HG02571 (cell line): ENCODE measurements at regions not wholly inside any gene's neighbourhood (a gene's known extent, or its start where the extent isn't known, plus 50 kb on each side); places are given as distances from the start of the nearest gene placed in this dataset.

ENCODE experiments used
- ATAC-seq: cut with Tn5 transposase; IDR thresholded peaks from one replicate; pipeline ENCODE4 v1.9.1; 2021; ENCODE audit warnings: mild to moderate bottlenecking, moderate library complexity; ENCODE audit not compliant: unreplicated experiment

- ATAC-seq, result no peak
These were observed 493.1 kb downstream of the CPS1 start for GRCh38 chr2:211049321-211050018.

GRCh38 chr2:211055438-211055837 lies 499.0 kb downstream of the CPS1 start:
- no peak for ATAC-seq

GRCh38 chr2:211061612-211062296 lies 505.4 kb downstream of the CPS1 start:
- ATAC-seq, result no peak

GRCh38 chr2:211062297-211062612 lies 505.9 kb downstream of the CPS1 start:
- ATAC-seq, result no peak

- no peak for ATAC-seq
These were observed 510.6 kb downstream of the CPS1 start for GRCh38 chr2:211067029-211067428.

DNA sequence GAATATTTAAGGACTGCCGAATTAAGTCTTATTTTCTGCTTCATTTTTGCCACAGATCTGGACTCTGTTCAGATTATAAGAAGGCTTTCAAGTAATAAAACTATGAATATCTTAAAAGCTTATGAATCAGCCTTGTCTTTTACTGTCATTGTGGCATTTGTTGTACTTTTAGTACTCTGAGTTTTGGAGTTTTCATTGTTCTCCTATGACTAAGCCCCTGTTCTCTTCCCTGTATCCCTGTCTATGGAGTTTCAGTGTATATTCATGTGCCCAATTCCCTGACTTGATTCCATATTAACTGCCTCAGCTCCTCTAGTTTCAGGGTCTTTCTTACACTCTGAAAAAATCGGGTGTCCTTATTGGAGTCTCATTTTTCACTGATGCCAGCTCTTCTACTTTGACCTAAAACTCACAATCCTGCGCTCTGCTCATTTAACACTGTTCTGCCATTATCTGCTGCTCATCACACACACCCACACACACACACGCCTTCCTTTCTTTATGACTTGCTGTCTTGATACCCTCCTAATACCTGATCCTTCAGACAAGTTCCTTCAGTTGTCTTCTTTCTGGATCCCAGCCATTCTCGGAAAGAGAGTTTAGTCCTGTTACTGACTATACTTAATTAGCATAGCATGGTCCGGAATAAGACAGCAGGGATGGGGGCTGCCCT lies 511.8 kb downstream of the CPS1 start:
- no peak for ATAC-seq

- no peak for ATAC-seq
These were observed 514.1 kb downstream of the CPS1 start for GRCh38 chr2:211070547-211070946.

- ATAC-seq, result no peak
These were observed 520.9 kb downstream of the CPS1 start for GRCh38 chr2:211077216-211077767.

DNA sequence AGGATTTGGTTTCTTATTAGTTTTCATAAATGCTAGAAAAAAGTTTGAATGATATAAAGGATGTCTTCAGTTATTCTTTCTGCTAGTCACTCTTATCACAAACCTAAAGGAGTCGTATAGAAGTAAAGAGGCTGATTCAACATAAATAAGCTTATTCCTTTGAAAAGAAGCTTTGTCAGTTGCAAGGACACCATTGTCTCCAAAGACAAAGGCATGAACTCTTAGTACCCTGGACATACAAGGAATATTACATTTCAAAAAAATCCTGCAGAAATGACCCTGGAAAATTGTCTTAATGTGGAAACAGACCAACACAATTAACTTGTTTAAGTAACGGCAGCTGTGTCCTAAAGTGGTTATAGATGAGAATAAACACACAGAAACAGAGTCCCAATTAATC lies 528.0 kb downstream of the CPS1 start:
- no peak for ATAC-seq

- no peak for ATAC-seq
These were observed 528.8 kb downstream of the CPS1 start for GRCh38 chr2:211085056-211085680.

DNA sequence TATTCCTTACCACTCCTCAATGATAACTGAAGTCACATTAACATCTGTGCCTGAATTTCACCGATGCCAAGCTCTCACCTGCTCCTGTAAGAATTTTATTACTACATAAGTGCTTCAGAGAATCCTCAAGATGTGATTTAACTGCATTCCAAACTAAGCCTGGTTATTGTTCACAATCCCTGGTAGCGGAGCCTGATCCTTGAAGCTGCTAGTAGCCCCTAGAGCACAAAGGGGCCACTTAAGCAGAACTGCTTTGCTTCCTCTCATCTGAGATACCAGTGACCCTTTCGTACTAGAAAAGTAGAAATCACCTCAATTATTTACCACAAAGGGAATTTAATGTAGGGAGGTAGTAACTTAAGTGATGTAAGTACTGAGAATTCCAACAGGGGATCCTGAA lies 529.6 kb downstream of the CPS1 start:
- no peak for ATAC-seq

DNA sequence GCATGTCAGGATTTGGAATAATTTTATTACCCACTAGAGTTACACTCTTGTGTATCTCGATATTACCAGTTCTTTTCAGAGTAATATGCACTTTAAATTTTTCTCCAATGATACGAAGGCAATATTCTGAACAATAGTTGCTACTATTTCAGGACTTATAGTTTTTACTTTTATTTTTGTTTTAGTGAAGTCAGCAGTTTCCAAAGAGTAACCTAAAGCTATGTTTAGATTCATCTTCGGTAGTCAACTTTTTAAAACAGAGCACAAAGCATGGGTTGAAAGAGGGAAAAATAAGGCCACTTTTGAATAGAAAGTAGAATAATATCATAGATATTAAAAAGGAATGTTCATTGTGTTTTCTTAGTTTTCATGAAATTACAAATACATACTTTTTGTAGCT lies 532.7 kb downstream of the CPS1 start:
- ATAC-seq, result no peak

DNA sequence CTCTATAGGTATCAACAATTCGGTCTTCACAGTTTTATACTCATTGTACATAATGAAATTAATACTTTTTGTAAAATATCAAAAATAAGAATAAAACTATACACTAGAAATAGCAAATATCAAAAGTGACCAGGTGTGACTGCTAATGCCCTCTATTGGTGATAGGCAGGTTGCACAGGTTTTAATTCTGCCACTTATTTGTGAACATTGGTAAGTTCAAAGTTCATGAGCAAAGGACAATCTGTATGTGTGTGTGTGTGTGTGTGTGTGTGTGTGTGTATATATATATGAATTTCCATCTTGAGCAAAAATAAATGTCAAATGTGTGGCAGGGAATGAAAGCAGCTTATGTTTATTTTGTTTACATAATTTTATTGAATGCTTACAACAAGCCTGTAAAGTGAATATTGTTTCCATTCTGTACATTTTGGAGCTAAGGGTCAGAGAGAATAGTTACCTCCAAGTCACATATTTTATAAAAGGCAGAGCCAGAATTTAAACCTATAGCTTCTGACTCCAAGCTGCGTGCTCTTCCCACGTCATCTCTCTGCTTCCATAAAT lies 537.4 kb downstream of the CPS1 start:
- ATAC-seq, result no peak

DNA sequence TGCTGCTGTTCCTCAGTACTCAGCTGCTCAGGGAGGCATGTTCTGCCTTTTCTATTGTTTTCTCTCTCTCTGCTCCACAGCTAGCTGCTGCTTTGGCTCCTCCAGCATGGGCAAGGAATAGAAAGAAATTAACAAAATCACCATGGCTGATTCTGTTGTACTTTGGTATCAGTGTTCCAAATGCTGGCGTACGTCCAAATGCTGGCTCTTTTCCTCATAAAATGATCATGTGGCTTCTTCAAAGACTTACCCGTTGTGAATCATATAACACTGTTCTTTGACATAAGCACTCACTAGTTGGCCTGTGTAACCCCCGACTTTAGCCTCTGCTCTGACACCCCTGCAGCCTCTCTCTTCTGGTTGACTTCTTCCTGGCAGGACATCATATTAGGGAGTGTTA lies 547.6 kb downstream of the CPS1 start:
- ATAC-seq, result no peak

DNA sequence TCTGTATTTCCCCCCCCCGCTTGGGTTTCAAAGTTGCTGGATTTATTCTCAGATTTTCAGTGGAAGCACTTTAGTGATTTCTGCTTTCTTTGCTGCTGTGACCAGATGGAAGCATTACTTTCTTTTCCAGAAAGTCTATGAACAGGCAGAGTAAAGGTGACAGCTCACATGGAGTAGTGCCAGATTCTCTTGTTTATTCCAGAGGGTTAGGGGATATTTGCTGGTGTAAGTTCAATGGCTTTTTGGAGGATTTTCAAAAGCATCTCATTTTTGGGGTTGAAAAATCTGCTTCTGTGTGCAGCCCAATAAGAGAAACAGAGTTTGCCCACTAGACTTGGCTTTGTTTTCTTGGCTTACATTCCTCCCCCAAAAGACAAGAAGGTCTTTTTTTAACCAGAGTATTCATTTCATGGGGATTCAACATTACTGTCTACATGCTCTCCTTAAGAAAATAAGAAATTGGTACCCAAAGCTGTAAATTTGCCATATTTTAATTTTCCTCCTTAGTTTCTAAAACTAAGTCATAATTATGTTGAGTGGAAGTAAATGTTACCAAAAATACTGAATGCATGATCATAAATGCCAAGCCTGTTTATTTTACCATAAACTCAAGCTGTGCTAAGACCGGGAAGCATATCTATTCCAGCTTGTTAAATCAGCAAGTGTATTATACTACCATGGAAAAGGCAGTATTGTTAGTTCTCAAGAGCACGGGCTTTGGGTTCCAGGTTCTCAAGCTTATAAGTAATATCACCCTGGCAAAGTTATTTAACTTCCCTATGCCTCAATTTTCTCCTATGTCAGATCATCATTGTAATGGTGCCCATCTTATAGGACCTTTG lies 557.2 kb downstream of the CPS1 start:
- no peak for ATAC-seq

DNA sequence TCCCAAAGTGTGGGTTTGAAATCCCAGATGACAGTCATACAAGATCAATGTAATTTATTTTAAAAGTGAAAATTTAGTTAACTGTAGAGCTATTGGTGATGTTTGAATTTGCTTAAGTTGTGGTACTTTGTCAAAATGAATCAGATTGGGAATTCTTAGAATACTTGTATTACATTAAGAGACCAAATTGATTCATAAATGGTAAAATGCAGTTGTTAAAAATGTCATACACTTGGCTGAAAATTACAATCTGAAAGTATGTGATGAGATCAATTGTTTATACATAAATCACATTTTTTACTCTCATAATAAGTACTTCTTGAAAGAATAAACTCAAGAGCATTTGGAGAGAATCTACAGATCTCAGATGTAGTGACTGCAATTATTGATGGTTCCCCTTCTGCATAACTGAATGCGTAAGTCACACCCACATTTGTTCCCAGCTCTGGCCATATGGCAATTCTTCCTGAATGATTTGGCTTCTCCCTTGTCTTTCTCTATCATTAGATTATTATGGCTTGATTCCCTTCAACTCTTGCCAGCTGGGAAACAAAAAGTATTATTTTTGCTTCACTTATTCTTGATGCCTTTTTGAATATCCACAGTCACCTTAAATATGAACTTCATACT lies 558.5 kb downstream of the CPS1 start:
- ATAC-seq, result no peak

- no peak for ATAC-seq
These were observed 560.6 kb downstream of the CPS1 start for GRCh38 chr2:211117026-211117425.

- ATAC-seq, result no peak
These were observed 569.9 kb downstream of the CPS1 start for GRCh38 chr2:211126256-211126655.

- ATAC-seq, result no peak
These were observed 571.1 kb downstream of the CPS1 start for GRCh38 chr2:211127501-211127900.

DNA sequence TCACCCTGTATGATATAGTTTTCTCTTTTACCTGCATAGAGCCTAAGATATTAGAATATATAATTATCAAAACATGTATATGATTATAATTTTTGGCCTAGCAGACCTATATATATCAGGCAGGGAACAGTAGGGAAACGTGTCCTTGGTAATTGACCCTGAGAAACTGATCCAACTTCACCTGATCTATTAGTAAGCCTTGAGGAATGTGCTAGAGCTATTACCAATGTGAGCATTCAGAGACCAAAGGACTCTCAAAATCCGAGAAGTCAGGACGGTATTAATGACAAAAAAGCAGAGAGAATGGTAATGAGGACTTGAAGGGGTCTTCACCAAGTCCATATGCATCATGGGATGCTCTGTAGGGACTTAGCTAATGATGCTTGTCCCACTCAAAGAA lies 571.9 kb downstream of the CPS1 start:
- ATAC-seq, result no peak
